H1 (cell line): ENCODE measurements at regions not wholly inside any gene's neighbourhood (a gene's known extent, or its start where the extent isn't known, plus 50 kb on each side); places are given as distances from the start of the nearest gene placed in this dataset.
A peak's percentile ranks its signal among the peaks of the same experiment; 100 is the strongest.

Source experiments
- CTCF ChIA-PET: fragments of 300-600 bp; sonication (Branson Sonifier 250); formaldehyde crosslinking; loops from one replicate; lab custom pipeline; 2021; ENCODE audit not compliant: partially characterized antibody; lab: Charles Lee
- POLR2A ChIA-PET: fragments of 300-600 bp; sonication (Branson Sonifier 250); formaldehyde crosslinking; loops from one replicate; lab custom pipeline; 2021; ENCODE audit warnings: inconsistent platforms; ENCODE audit not compliant: partially characterized antibody; lab: Charles Lee
- DNase-seq, 2 experiments: peaks; one replicate each; pipeline versions ENCODE4 v3.0.0 to v3.0.0-alpha.2; 2010 to 2022; ENCODE audit warnings: low spot score in 2 of 2, low read depth in 1 of 2, mixed read lengths in 1 of 2
- FAIRE-seq: peaks from 2 replicates; lab custom pipeline; 2011; peaks lifted over from hg19 to GRCh38; lab: Jason Lieb, UNC
- H2AFZ ChIP-seq: 2 replicates; pipeline ENCODE4 v1.8.1; 2012; ENCODE audit warnings: low read length, inconsistent platforms
- H2AK5ac ChIP-seq: 2 replicates; pipeline ENCODE4 v1.6.1; 2013; ENCODE audit warnings: low read depth, low read length
- H2BK120ac ChIP-seq: replicated peaks from 2 replicates; pipeline ENCODE3; 2013; ENCODE audit warnings: low read depth, low read length, inconsistent platforms
- H2BK12ac ChIP-seq: 2 replicates; pipeline ENCODE4 v1.6.1; 2013; ENCODE audit warnings: low read depth, low read length
- H2BK15ac ChIP-seq: 2 replicates; pipeline ENCODE4 v1.6.1; 2013; ENCODE audit warnings: low read length
- H2BK20ac ChIP-seq: 2 replicates; pipeline ENCODE4 v1.6.1; 2013; ENCODE audit warnings: low read length
- H2BK5ac ChIP-seq: 2 replicates; pipeline ENCODE4 v1.6.1; 2013; ENCODE audit warnings: low read depth, low read length
- H3K14ac ChIP-seq: 2 replicates; pipeline ENCODE4 v1.6.1; 2013; ENCODE audit warnings: inconsistent platforms; ENCODE audit not compliant: insufficient read length
- H3K18ac ChIP-seq: 2 replicates; pipeline ENCODE4 v1.6.1; 2013; ENCODE audit warnings: low read length; ENCODE audit errors: extremely low read depth
- H3K23ac ChIP-seq: 2 replicates; pipeline ENCODE4 v1.6.1; 2013; ENCODE audit warnings: inconsistent platforms; ENCODE audit not compliant: insufficient read length
- H3K23me2 ChIP-seq: 2 replicates; pipeline ENCODE4 v1.6.1; 2013; ENCODE audit warnings: low read depth, low read length
- H3K27ac ChIP-seq: 2 replicates; pipeline ENCODE4 v1.6.1; 2011; ENCODE audit warnings: low read depth, low read length, inconsistent platforms
- H3K27me3 ChIP-seq, 4 experiments: replicated peaks in 1 of 4; 1 replicate in 1 of 4; 2 replicates in 3 of 4; pipeline versions ENCODE4 v1.6.1 to v1.8.1; 2011 to 2013; ENCODE audit warnings: low read length in 3 of 4, mild to moderate bottlenecking in 3 of 4, inconsistent platforms in 2 of 4, mixed read lengths in 2 of 4, moderate library complexity in 1 of 4; ENCODE audit not compliant: control insufficient read depth in 3 of 4, insufficient read depth in 3 of 4; ENCODE audit errors: extremely low read depth in 1 of 4
- H3K36me3 ChIP-seq, 4 experiments: 2 replicates each; pipeline versions ENCODE4 v1.6.1 to v1.8.1; 2011 to 2013; ENCODE audit warnings: mild to moderate bottlenecking in 4 of 4, low read length in 3 of 4, moderate library complexity in 2 of 4, control low read depth in 1 of 4, inconsistent platforms in 1 of 4; ENCODE audit not compliant: insufficient read depth in 4 of 4, control insufficient read depth in 2 of 4
- H3K4ac ChIP-seq: replicated peaks from 2 replicates; pipeline ENCODE3; 2013; ENCODE audit warnings: low read length, low read depth, mixed read lengths, inconsistent platforms; ENCODE audit not compliant: insufficient read length
- H3K4me1 ChIP-seq, 4 experiments: replicated peaks in 1 of 4; 1 replicate in 1 of 4; 2 replicates in 3 of 4; pipeline versions ENCODE4 v1.6.1 to v1.8.1; 2011 to 2013; ENCODE audit warnings: low read length in 3 of 4, inconsistent platforms in 2 of 4, mixed read lengths in 1 of 4; ENCODE audit not compliant: insufficient read depth in 4 of 4, control insufficient read depth in 3 of 4
- H3K4me2 ChIP-seq, 2 experiments: 2 replicates each; pipeline versions ENCODE4 v1.6.1 to v1.8.1; 2011 to 2013; ENCODE audit warnings: low read depth in 2 of 2, low read length in 2 of 2, control low read depth in 1 of 2, inconsistent platforms in 1 of 2, mild to moderate bottlenecking in 1 of 2; ENCODE audit not compliant: insufficient read depth in 1 of 2
- H3K4me3 ChIP-seq, 4 experiments: fragments of 200-600, 300-600 bp in 1 of 4; sonication (generic), shearing (Covaris generic), sonication (Bioruptor Twin) in 1 of 4; 2 replicates each; pipeline versions ENCODE4 v1.5.1 to v1.8.1; 2011 to 2016; ENCODE audit warnings: low read length in 4 of 4, low read depth in 3 of 4, control low read depth in 2 of 4, inconsistent platforms in 2 of 4, mild to moderate bottlenecking in 2 of 4, mixed read lengths in 1 of 4, moderate library complexity in 1 of 4; ENCODE audit not compliant: insufficient read depth in 2 of 4; ENCODE audit errors: extremely low read depth in 1 of 4
- H3K56ac ChIP-seq: replicated peaks from 2 replicates; pipeline ENCODE3; 2013; ENCODE audit warnings: low read depth, mild to moderate bottlenecking, mixed read lengths, low read length, inconsistent platforms; ENCODE audit not compliant: insufficient read length
- H3K79me1 ChIP-seq: 2 replicates; pipeline ENCODE4 v1.6.1; 2013; ENCODE audit warnings: low read depth, low read length, control low read depth
- H3K79me2 ChIP-seq, 2 experiments: 2 replicates each; pipeline versions ENCODE4 v1.6.1 to v1.8.1; 2012 to 2013; ENCODE audit warnings: low read length in 2 of 2, mild to moderate bottlenecking in 2 of 2, inconsistent platforms in 1 of 2; ENCODE audit not compliant: insufficient read depth in 2 of 2, control insufficient read depth in 1 of 2
- H3K9ac ChIP-seq, 4 experiments: replicated peaks in 1 of 4; 1 replicate in 1 of 4; 2 replicates in 3 of 4; pipeline versions ENCODE4 v1.6.1 to v1.8.1; 2011 to 2013; ENCODE audit warnings: low read depth in 3 of 4, low read length in 3 of 4, control low read depth in 2 of 4, mild to moderate bottlenecking in 2 of 4, moderate library complexity in 2 of 4, inconsistent platforms in 1 of 4; ENCODE audit errors: extremely low read depth in 1 of 4
- H3K9me3 ChIP-seq, 2 experiments: 2 replicates each; pipeline versions ENCODE4 v1.6.1 to v1.8.1; 2012 to 2013; ENCODE audit warnings: mild to moderate bottlenecking in 2 of 2, moderate library complexity in 2 of 2, control low read depth in 1 of 2, inconsistent platforms in 1 of 2, low read depth in 1 of 2, low read length in 1 of 2, mixed read lengths in 1 of 2; ENCODE audit not compliant: insufficient read depth in 2 of 2
- H4K20me1 ChIP-seq, 2 experiments: replicated peaks in 1 of 2; 2 replicates each; pipeline versions ENCODE3 to v1.8.1; 2011 to 2013; ENCODE audit warnings: inconsistent platforms in 2 of 2, low read length in 2 of 2, mild to moderate bottlenecking in 1 of 2; ENCODE audit not compliant: insufficient read depth in 2 of 2, control insufficient read depth in 1 of 2
- H4K5ac ChIP-seq: 2 replicates; pipeline ENCODE4 v1.6.1; 2013; ENCODE audit warnings: low read length, low read depth, mixed read lengths, inconsistent platforms; ENCODE audit not compliant: insufficient read length
- H4K8ac ChIP-seq: 2 replicates; pipeline ENCODE4 v1.8.0; 2013; ENCODE audit warnings: mild to moderate bottlenecking, moderate library complexity, low read length, inconsistent platforms; ENCODE audit not compliant: insufficient read depth; ENCODE audit errors: extremely low read depth
- H4K91ac ChIP-seq: replicated peaks from 2 replicates; pipeline ENCODE3; 2013; ENCODE audit warnings: low read length, mixed read lengths, inconsistent platforms; ENCODE audit not compliant: insufficient read length
- BCL11A ChIP-seq, 2 experiments: IDR thresholded peaks; one replicate each; pipeline ENCODE4 v1.6.1; 2011; ENCODE audit warnings: low read depth in 2 of 2, low read length in 2 of 2, mild to moderate bottlenecking in 2 of 2
- BRCA1 ChIP-seq: IDR thresholded peaks from 2 replicates; pipeline ENCODE4 v1.6.1; 2012; ENCODE audit warnings: low read depth, low read length, improper control_type of control experiment
- CBX8 ChIP-seq: fragments of 300-800, 300-1000 bp; sonication (generic); IDR thresholded peaks from 2 replicates; pipeline ENCODE4 v1.7.1; 2016; ENCODE audit warnings: low read depth, low read length, borderline replicate concordance
- EGR1 ChIP-seq: IDR thresholded peaks from 2 replicates; pipeline ENCODE4 v1.6.1; 2011; ENCODE audit warnings: low read depth, low read length, borderline replicate concordance
- JUN ChIP-seq: IDR thresholded peaks from 2 replicates; pipeline ENCODE4 v1.6.1; 2011; ENCODE audit warnings: low read depth, mild to moderate bottlenecking, improper control_type of control experiment, low read length
- NRF1 ChIP-seq: IDR thresholded peaks from 2 replicates; pipeline ENCODE4 v1.6.1; 2011; ENCODE audit warnings: mild to moderate bottlenecking, low read depth, low read length, improper control_type of control experiment
- POU5F1 ChIP-seq: IDR thresholded peaks from 2 replicates; pipeline ENCODE4 v1.6.1; 2011; ENCODE audit warnings: low read depth, mild to moderate bottlenecking, low read length, moderate library complexity
- SAP30 ChIP-seq: fragments of 300-600 bp; sonication (generic); IDR thresholded peaks from 2 replicates; pipeline ENCODE4 v1.7.1; 2012; ENCODE audit warnings: low read length, moderate library complexity, mild to moderate bottlenecking, inconsistent platforms; ENCODE audit not compliant: insufficient read depth, insufficient replicate concordance
- TAF7 ChIP-seq: optimal IDR thresholded peaks from 2 replicates; pipeline ENCODE3; 2011; ENCODE audit warnings: low read depth, mild to moderate bottlenecking, inconsistent platforms, low read length, moderate library complexity, borderline replicate concordance
- WGBS, 2 experiments: shearing (Covaris generic) in 1 of 2; methylation state at CpG; one replicate each; pipeline versions ENCODE4 v1.1.6 to v1.1.7; 2013 to 2015; ENCODE audit warnings: low lambda C conversion rate in 2 of 2, mixed read lengths in 2 of 2, inconsistent platforms in 1 of 2, low coverage in 1 of 2, missing lambda C conversion rate in 1 of 2; ENCODE audit not compliant: insufficient replicate concordance in 2 of 2, insufficient coverage in 1 of 2, insufficient read length in 1 of 2; ENCODE audit errors: extremely low coverage in 1 of 2, missing lambda C conversion rate in 1 of 2; 5-methylcytosine and 5-hydroxymethylcytosine counted together
- TF ChIP-seq, protein P1 (sequence below): IDR thresholded peaks from 2 replicates; pipeline ENCODE4 v1.6.1; 2012; ENCODE audit warnings: inconsistent platforms

DNA sequence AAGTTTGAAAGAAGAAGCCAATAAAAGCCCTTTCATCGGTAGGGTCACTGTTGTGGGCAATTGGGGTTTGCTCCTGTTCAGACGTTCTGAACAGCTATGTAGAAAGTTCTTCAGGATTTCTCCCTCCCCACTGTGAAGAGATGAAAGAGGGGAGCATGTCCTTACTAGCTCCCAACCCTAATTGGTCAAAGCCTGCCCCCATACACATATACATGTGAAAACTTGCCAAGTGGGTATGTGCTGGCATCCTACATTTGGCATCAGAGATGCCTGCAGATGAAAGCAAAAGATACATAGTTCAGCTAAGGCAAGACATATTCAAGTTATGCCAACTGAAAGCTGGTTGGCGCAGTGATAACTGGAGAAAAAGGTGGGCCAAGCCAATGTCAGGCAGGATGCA, 363.1 kb upstream of the DACH1 start:
- Histone ChIP-seq H3K18ac (no peak overlapping the region), H3K79me2 (no peaks in the 10 kb centered on the region), H2AK5ac (no peak overlapping the region), H3K4me2 (no peak overlapping the region), H3K4me3 (no peak overlapping the region), H2BK15ac (no peak overlapping the region), H3K23me2 (no peaks in the 10 kb centered on the region), H3K27me3 (no peaks in the 10 kb centered on the region), H3K4ac (no peak overlapping the region), H2BK120ac (no peak overlapping the region), H3K56ac (no peak overlapping the region), H2AFZ (peak overlapping the region; percentile 16; the same call in 1 of the 2 replicates), H3K14ac (no peak overlapping the region), H3K79me1 (no peaks in the 10 kb centered on the region), H3K27ac (no peak overlapping the region), H2BK5ac (no peak overlapping the region), H2BK12ac (no peak overlapping the region), H2BK20ac (no peak overlapping the region), H4K91ac (no peak overlapping the region), H3K9me3 (no peaks in the 10 kb centered on the region), H4K8ac (no peak overlapping the region), H4K20me1 (no peaks in the 10 kb centered on the region), H4K5ac (no peak overlapping the region), H3K9ac (no peak overlapping the region), H3K23ac (no peak overlapping the region), H3K4me1 (no peaks in the 10 kb centered on the region), H3K36me3 (no peaks in the 10 kb centered on the region)
- 89% methylated on average over 3 of the region's 3 CpGs; no CpG with 5 or more reads in 1 of the 2 experiments for WGBS, 2 experiments
- TF ChIP-seq, protein P1, sequence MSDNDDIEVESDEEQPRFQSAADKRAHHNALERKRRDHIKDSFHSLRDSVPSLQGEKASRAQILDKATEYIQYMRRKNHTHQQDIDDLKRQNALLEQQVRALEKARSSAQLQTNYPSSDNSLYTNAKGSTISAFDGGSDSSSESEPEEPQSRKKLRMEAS, result no peak
- TF ChIP-seq TAF7, result no peak
- no peak for TF ChIP-seq BCL11A (IDR thresholded peaks at IDR 0.05; ENCODE audit: low read depth in 2 of 2, low read length in 2 of 2)
- no peak for TF ChIP-seq JUN
- no peak for TF ChIP-seq POU5F1
- no peak for TF ChIP-seq BRCA1
- no peak for TF ChIP-seq SAP30
- TF ChIP-seq CBX8, result no peak
- no peak for TF ChIP-seq NRF1
- no peak for TF ChIP-seq EGR1
- DNase-seq (no peak), FAIRE-seq (no peak)
- CTCF ChIA-PET, result interaction anchor here (3.6 kb wide), 1 partner anchor 8 kb away, joined by 17 read pairs; no protein-coding TSS in a partner anchor
- POLR2A ChIA-PET, result no interaction called here
